Mesendoderm (in vitro differentiated cells): ENCODE measurements at regions not wholly inside any gene's neighbourhood (a gene's known extent, or its start where the extent isn't known, plus 50 kb on each side); places are given as distances from the start of the nearest gene placed in this dataset.

Experiments
- DNase-seq: peaks from one replicate; pipeline ENCODE4 v3.0.0; 2013
- H2AK5ac ChIP-seq: 2 replicates; pipeline ENCODE4 v1.6.1; 2013; ENCODE audit warnings: low read length, inconsistent platforms
- H2BK120ac ChIP-seq: 2 replicates; pipeline ENCODE4 v1.6.1; 2013; ENCODE audit warnings: low read depth, mild to moderate bottlenecking, low read length, moderate library complexity, mixed read lengths
- H2BK15ac ChIP-seq: replicated peaks from 2 replicates; pipeline ENCODE4 v1.6.1; 2013; ENCODE audit warnings: low read depth, mild to moderate bottlenecking, moderate library complexity
- H2BK5ac ChIP-seq: 2 replicates; pipeline ENCODE4 v1.6.1; 2013; ENCODE audit warnings: low read length, inconsistent platforms
- H3K18ac ChIP-seq: 2 replicates; pipeline ENCODE4 v1.6.1; 2013; ENCODE audit warnings: mild to moderate bottlenecking, low read length, mixed read lengths
- H3K23ac ChIP-seq: one replicate; pipeline ENCODE4 v1.6.1; 2013; ENCODE audit warnings: low read length
- H3K27ac ChIP-seq: 2 replicates; pipeline ENCODE4 v1.5.1; 2013; ENCODE audit warnings: low read depth, mild to moderate bottlenecking, inconsistent platforms, low read length, moderate library complexity
- H3K27me3 ChIP-seq: 2 replicates; pipeline ENCODE4 v1.6.1; 2013; ENCODE audit warnings: low read length, control low read depth, mild to moderate bottlenecking, inconsistent platforms; ENCODE audit not compliant: insufficient read depth, poor library complexity
- H3K36me3 ChIP-seq: 2 replicates; pipeline ENCODE4 v1.6.1; 2013; ENCODE audit warnings: low read length, inconsistent platforms; ENCODE audit not compliant: control insufficient read depth, insufficient read depth
- H3K4ac ChIP-seq: one replicate; pipeline ENCODE4 v1.6.1; 2013; ENCODE audit warnings: low read depth, mild to moderate bottlenecking, low read length, moderate library complexity
- H3K4me1 ChIP-seq: 2 replicates; pipeline ENCODE4 v1.6.1; 2013; ENCODE audit warnings: low read depth, low read length, inconsistent platforms; ENCODE audit not compliant: control insufficient read depth
- H3K4me2 ChIP-seq: 2 replicates; pipeline ENCODE4 v1.6.1; 2013; ENCODE audit warnings: low read length
- H3K4me3 ChIP-seq: 2 replicates; pipeline ENCODE4 v1.5.1; 2013; ENCODE audit warnings: mild to moderate bottlenecking, low read length
- H3K56ac ChIP-seq: one replicate; pipeline ENCODE4 v1.6.1; 2013; ENCODE audit warnings: low read length
- H3K79me1 ChIP-seq: 2 replicates; pipeline ENCODE4 v1.6.1; 2013; ENCODE audit warnings: low read length, inconsistent platforms
- H3K79me2 ChIP-seq: 2 replicates; pipeline ENCODE4 v1.6.1; 2013; ENCODE audit warnings: mild to moderate bottlenecking, low read length; ENCODE audit not compliant: control insufficient read depth, insufficient read depth
- H3K9ac ChIP-seq: 2 replicates; pipeline ENCODE4 v1.6.1; 2013; ENCODE audit warnings: low read length, inconsistent platforms
- H4K5ac ChIP-seq: one replicate; pipeline ENCODE4 v1.6.1; 2013; ENCODE audit warnings: low read length
- H4K8ac ChIP-seq: one replicate; pipeline ENCODE4 v1.6.1; 2013; ENCODE audit warnings: low read depth, mild to moderate bottlenecking, control low read depth, low read length, moderate library complexity
- WGBS: extraction: QIAGEN DNeasy Blood & Tissue Kit; methylation state at CpG from one replicate; pipeline ENCODE4 v1.1.7; 2013; ENCODE audit warnings: low lambda C conversion rate, missing lambda C conversion rate; ENCODE audit not compliant: insufficient coverage; ENCODE audit errors: extremely low coverage; 5-methylcytosine and 5-hydroxymethylcytosine counted together

DNA sequence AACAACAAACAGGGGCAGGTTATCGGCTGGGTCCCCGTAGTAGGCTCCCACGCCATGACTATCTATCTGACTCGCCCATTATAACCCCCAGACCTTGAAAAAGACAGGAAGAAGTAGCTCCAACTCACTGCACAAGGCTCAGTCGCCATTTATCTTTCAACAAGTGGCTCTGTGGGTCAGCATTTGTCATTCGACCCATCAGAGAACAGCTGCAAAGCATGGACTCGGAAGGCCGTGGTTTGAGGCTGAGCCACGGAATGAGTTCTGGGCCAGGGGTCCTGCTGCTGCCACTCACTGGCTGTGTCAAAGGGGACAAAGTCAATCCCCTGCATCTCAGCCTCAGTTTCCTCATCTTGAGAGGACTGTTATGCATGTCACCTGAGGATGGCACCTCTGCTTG, 131.0 kb downstream of the DMRTA2 start:
- no peaks in the 10 kb centered on the region for H3K27me3 ChIP-seq
- no peaks in the 10 kb centered on the region for H3K36me3 ChIP-seq
- DNase-seq = no peak
- no peaks in the 10 kb centered on the region for H3K4me1 ChIP-seq
- H3K4ac ChIP-seq = no peak overlapping the region
- H2AK5ac ChIP-seq = no peak overlapping the region
- H3K56ac ChIP-seq = no peak overlapping the region
- no peak overlapping the region for H3K4me2 ChIP-seq
- no peak overlapping the region for H2BK15ac ChIP-seq
- no peak overlapping the region for H3K23ac ChIP-seq
- H3K4me3 ChIP-seq = no peak overlapping the region
- no peaks in the 10 kb centered on the region for H3K79me1 ChIP-seq
- WGBS = no CpG with 5 or more reads among the region's 9 CpGs
- no peak overlapping the region for H3K27ac ChIP-seq
- H3K79me2 ChIP-seq = no peaks in the 10 kb centered on the region
- no peak overlapping the region for H3K9ac ChIP-seq
- H2BK120ac ChIP-seq = no peak overlapping the region
- no peak overlapping the region for H2BK5ac ChIP-seq
- H3K18ac ChIP-seq = no peak overlapping the region
- no peak overlapping the region for H4K5ac ChIP-seq
- no peak overlapping the region for H4K8ac ChIP-seq

- Histone ChIP-seq H3K79me2 (no peaks in the 10 kb centered on the region), H3K36me3 (no peaks in the 10 kb centered on the region), H4K5ac (no peak overlapping the region), H3K9ac (no peak overlapping the region), H3K4me3 (no peak overlapping the region), H3K4me2 (no peak overlapping the region), H3K27ac (no peak overlapping the region), H3K18ac (no peak overlapping the region), H2BK5ac (no peak overlapping the region), H3K4ac (no peak overlapping the region), H3K56ac (no peak overlapping the region), H3K23ac (no peak overlapping the region), H2BK15ac (no peak overlapping the region), H3K27me3 (no peaks in the 10 kb centered on the region), H3K4me1 (no peaks in the 10 kb centered on the region), H3K79me1 (no peaks in the 10 kb centered on the region), H2AK5ac (no peak overlapping the region), H4K8ac (no peak overlapping the region), H2BK120ac (no peak overlapping the region)
- DNase-seq = no peak
- no CpG with 5 or more reads among the region's 3 CpGs for WGBS
Observed at GRCh38 chr1:50289495-50289894, 133.7 kb downstream of the DMRTA2 start.

- no CpG with 5 or more reads among the region's 4 CpGs for WGBS
- no peak overlapping the region for H2BK15ac ChIP-seq
Observed at GRCh38 chr1:50285994-50286393, 137.2 kb downstream of the DMRTA2 start.

GRCh38 chr1:50279622-50280330, 143.5 kb downstream of the DMRTA2 start:
- peak; percentile 93 for DNase-seq
- H3K23ac ChIP-seq = no peak overlapping the region
- WGBS = no CpG with 5 or more reads among the region's 7 CpGs

More at GRCh38 chr1:50285994-50286393, 137.2 kb downstream of the DMRTA2 start:
- no peaks in the 10 kb centered on the region for H3K36me3 ChIP-seq
- no peak overlapping the region for H2AK5ac ChIP-seq
- H2BK120ac ChIP-seq = no peak overlapping the region
- no peak overlapping the region for H4K8ac ChIP-seq
- no peak overlapping the region for H4K5ac ChIP-seq
- H2BK5ac ChIP-seq = no peak overlapping the region
- DNase-seq = no peak
- no peak overlapping the region for H3K4me2 ChIP-seq
- H3K9ac ChIP-seq = no peak overlapping the region
- H3K4me1 ChIP-seq = no peaks in the 10 kb centered on the region
- H3K79me2 ChIP-seq = no peaks in the 10 kb centered on the region
- H3K18ac ChIP-seq = no peak overlapping the region
- H3K4me3 ChIP-seq = no peak overlapping the region
- H3K56ac ChIP-seq = no peak overlapping the region
- no peaks in the 10 kb centered on the region for H3K79me1 ChIP-seq
- no peak overlapping the region for H3K23ac ChIP-seq
- H3K27me3 ChIP-seq = no peaks in the 10 kb centered on the region
- H3K27ac ChIP-seq = no peak overlapping the region
- H3K4ac ChIP-seq = no peak overlapping the region

DNA sequence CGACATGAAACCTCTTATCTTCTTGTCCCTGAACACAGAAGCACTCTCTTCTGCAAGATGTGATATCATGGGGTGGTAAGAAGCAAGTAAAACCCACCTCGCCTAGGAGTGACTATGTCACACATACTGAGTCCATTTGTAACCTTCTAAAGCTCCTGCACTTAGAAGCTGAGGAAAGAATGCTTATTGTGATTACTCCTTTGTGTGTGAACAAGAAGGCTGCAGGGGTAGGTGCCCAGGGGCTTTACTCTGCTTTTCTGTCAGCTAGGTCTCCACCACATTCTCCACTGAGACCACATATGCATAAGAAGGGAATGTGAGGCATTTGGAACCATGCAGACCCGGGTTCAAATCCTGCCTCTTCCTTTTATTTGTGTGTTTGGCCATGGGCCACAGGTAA, 144.3 kb downstream of the DMRTA2 start:
- H4K8ac ChIP-seq = no peak overlapping the region
- H3K4me2 ChIP-seq = no peak overlapping the region
- H3K36me3 ChIP-seq = no peaks in the 10 kb centered on the region
- no peak overlapping the region for H3K9ac ChIP-seq
- H4K5ac ChIP-seq = no peak overlapping the region
- H3K79me2 ChIP-seq = no peaks in the 10 kb centered on the region
- no peak overlapping the region for H2BK5ac ChIP-seq
- peak overlapping the region; percentile 30 for H3K56ac ChIP-seq
- no CpG with 5 or more reads among the region's 3 CpGs for WGBS
- H3K18ac ChIP-seq = no peak overlapping the region
- H3K27me3 ChIP-seq = no peaks in the 10 kb centered on the region
- no peak overlapping the region for H2BK120ac ChIP-seq
- peak; percentile 57 for DNase-seq
- H3K79me1 ChIP-seq = no peaks in the 10 kb centered on the region
- H2BK15ac ChIP-seq = no peak overlapping the region
- H3K23ac ChIP-seq = no peak overlapping the region
- H3K27ac ChIP-seq = no peak overlapping the region
- H3K4me1 ChIP-seq = peaks cover 3% of the 10 kb centered on the region
- H2AK5ac ChIP-seq = no peak overlapping the region
- H3K4ac ChIP-seq = no peak overlapping the region
- no peak overlapping the region for H3K4me3 ChIP-seq

More at GRCh38 chr1:50279622-50280330, 143.5 kb downstream of the DMRTA2 start:
- H3K79me2 ChIP-seq = no peaks in the 10 kb centered on the region
- H3K9ac ChIP-seq = no peak overlapping the region
- H3K18ac ChIP-seq = no peak overlapping the region
- no peak overlapping the region for H3K27ac ChIP-seq
- no peak overlapping the region for H3K4me3 ChIP-seq
- H3K4ac ChIP-seq = no peak overlapping the region
- H2BK5ac ChIP-seq = no peak overlapping the region
- no peaks in the 10 kb centered on the region for H3K79me1 ChIP-seq
- no peak overlapping the region for H3K4me2 ChIP-seq
- peak overlapping the region; percentile 12 for H3K56ac ChIP-seq
- no peaks in the 10 kb centered on the region for H3K36me3 ChIP-seq
- H2BK15ac ChIP-seq = no peak overlapping the region
- H3K27me3 ChIP-seq = no peaks in the 10 kb centered on the region
- H4K5ac ChIP-seq = no peak overlapping the region
- H4K8ac ChIP-seq = no peak overlapping the region
- no peak overlapping the region for H2AK5ac ChIP-seq
- H3K4me1 ChIP-seq = peaks cover 3% of the 10 kb centered on the region
- no peak overlapping the region for H2BK120ac ChIP-seq

DNA sequence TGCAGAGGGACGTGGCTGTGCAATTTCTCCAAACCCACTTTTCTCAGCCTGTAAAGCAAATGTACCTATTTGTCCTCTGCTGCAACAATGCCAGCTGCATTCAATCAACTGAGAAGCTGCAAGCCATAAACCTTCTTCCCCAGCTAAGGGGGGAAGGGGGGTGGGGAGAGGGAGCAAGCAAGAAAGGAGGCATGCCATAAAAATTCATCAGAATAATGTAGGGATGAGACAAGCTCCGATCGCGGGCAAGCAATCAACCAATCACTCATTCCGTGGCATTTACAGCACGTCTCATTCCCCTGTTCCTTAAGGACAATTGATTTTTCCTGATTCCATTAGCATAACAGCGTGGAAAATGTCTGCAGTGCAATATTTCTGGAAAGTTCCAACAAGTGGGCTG, 144.8 kb downstream of the DMRTA2 start:
- H3K23ac ChIP-seq = no peak overlapping the region
- H3K56ac ChIP-seq = peak overlapping the region; percentile 30
- no peak overlapping the region for H2BK5ac ChIP-seq
- H3K18ac ChIP-seq = no peak overlapping the region
- no peak overlapping the region for H3K9ac ChIP-seq
- no peak for DNase-seq
- no peak overlapping the region for H3K4me3 ChIP-seq
- H3K4me2 ChIP-seq = no peak overlapping the region
- no peak overlapping the region for H2BK15ac ChIP-seq
- H3K79me2 ChIP-seq = no peaks in the 10 kb centered on the region
- H3K36me3 ChIP-seq = no peaks in the 10 kb centered on the region
- no peaks in the 10 kb centered on the region for H3K27me3 ChIP-seq
- no peak overlapping the region for H4K5ac ChIP-seq
- H3K4ac ChIP-seq = no peak overlapping the region
- H4K8ac ChIP-seq = no peak overlapping the region
- WGBS = no CpG with 5 or more reads among the region's 7 CpGs
- no peak overlapping the region for H2BK120ac ChIP-seq
- H3K27ac ChIP-seq = no peak overlapping the region
- H3K79me1 ChIP-seq = no peaks in the 10 kb centered on the region
- no peak overlapping the region for H2AK5ac ChIP-seq
- peaks cover 3% of the 10 kb centered on the region for H3K4me1 ChIP-seq
